T-helper 9 cell (primary cell): ENCODE measurements at regions not wholly inside any gene's neighbourhood (a gene's known extent, or its start where the extent isn't known, plus 50 kb on each side); places are given as distances from the start of the nearest gene placed in this dataset.

Experiments
- DNase-seq: peaks from one replicate; pipeline ENCODE4 v3.0.0-alpha.2; 2020

DNA sequence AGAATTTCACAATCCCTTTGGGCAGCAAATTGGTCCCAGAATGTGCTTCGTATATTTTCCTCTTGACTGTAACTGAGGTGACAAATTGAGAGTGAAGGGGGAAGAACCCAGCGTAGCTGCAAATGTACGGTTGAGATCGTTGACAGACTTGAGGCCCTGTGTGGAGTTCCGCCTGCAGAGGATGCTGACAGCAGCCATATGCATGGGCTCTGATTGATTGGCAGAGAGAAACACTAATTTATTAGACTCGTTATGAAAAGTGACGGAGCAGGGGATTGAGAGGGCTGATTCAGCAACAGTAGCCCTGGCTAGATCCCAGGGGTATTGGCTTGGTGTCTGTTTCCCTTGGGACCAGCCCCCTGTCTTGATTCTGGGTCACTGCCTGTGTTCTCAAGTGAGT lies 930.1 kb upstream of the EEF2KMT start:
- no peak for DNase-seq

DNA sequence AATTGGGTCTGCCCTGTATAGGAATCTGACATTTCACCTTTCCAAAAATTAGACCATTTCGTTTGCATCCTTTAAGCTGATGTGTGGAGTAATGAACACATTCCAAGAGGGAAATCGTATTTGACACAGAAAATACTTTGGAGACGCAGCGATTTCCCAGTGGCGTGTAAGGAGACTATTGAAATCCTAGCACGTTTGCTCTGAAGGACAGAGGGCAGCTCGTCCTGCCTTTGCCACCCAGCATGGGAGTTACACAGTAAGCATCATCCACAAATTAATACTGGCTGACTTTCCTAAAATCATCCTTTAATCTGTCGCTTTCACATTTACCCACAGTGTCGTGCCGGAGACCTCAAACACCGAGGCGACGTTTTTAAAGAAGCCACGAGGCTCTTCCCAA lies 925.9 kb upstream of the EEF2KMT start:
- DNase-seq = no peak

GRCh38 chr16:6021276-6021943 lies 923.8 kb upstream of the EEF2KMT start:
- DNase-seq = no peak

DNA sequence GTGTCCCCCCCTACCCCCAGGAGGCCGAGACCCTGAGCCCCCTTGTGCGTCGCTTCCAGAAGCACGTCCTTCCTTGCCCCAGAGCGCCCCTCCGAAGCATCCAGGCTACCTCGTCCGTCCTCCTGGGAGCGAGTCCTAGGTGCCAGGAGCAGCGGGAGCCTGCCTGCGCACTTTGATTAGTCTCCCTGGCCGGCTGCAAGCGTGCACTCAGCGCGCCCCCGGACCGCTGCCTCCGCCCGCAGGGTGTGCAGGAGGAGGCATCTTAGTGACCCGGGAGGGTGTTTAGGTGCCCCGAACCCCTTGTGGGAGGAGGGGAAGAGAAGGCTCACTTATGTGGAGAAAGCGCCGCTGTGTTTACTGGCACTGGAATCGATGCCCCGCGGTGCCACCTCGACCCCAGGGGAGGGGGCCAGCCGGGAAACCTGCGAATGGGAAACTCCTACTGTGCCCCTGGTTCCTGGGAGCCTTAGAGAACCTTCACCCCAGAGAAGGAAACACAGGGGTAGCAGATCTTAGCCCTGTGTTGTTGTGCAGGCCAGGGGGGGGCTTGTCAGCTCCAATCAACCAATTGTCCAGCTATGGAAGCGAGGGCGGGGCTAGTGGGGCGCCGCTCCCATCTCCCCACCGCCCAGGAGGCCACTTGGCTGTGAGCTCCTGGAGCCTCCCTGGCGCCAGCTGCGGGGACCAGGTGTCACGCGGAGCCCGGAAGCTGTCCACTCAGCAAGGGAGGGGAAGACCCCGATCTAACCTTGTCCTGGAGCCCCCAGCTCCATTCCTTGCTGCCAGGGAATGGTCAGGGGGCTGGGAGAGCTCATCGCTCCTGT lies 922.8 kb upstream of the EEF2KMT start:
- DNase-seq = no peak

DNA sequence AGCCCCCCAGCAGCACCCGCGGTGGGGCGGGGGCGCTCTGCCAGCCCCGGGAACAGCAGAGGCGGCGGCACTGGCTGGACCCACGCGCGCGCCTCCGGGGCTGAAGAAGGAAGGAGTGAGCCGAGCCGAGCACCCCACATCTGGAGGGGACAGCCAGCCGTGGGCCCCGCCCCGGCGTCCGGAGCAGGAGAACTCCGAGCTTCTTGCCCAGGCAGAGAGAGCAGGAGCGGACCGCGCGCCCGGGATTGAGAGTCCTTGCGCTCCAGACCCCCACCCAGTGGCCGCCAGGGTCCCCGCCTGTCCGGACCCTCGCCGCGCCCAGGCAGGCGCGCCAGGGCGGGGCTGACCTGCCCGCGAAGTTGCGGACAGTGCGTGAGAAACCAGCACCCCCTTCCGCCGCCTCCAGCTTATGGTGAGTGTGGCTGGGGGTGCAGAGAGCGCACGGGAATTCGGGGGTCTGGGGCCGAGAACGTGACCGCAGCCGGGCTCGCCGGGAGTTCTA lies 921.9 kb upstream of the EEF2KMT start:
- DNase-seq = no peak

- DNase-seq = no peak
These were observed 921.4 kb upstream of the EEF2KMT start for GRCh38 chr16:6018848-6019489.

DNA sequence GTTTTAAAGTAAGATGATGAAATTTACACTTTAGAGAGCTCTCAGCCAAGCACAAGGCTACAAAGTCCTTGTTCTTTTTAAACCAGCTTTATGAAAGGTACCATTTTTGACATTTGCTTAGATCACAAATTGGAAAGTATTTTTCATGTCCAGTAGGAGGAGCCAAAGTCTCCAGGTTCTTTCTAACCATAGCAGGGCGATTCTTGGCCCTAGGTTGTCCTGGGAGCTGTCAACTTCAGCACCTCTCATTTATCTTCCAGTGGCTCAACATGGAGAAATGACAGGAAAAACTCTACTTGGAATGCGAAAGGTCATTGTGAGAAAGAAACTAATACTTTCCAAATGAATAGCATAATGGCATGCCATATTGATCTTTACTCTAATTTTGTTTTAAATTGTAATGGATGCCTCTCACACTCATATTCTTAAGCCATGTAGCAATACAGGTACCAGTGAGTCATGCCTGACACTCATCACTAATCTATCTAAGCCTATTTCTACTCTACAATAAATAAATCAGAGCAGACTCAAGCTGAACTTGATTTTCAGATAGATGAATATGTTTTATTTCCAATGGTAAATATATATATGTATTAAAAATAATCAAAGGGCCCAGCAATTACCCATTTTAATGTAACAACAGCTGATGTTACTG lies 919.1 kb upstream of the EEF2KMT start:
- no peak for DNase-seq

DNA sequence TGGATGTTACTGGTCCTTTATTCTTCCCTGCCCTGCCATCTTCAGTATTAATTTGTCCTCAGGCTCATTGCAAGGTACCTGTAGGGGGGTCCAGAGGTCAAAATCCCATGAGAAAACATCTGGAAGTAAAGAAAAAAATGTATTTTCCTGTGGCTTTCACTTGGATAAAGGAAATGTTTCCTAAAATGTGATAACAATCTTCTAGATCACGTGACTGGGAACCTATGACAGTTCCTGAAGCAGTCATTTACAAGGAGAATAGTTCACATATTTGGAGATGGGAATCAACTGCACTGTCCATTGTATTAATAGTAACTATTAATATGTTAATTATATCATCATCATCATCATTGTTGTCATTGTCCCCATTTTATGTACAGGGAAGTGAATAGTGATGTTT lies 915.1 kb upstream of the EEF2KMT start:
- no peak for DNase-seq

DNA sequence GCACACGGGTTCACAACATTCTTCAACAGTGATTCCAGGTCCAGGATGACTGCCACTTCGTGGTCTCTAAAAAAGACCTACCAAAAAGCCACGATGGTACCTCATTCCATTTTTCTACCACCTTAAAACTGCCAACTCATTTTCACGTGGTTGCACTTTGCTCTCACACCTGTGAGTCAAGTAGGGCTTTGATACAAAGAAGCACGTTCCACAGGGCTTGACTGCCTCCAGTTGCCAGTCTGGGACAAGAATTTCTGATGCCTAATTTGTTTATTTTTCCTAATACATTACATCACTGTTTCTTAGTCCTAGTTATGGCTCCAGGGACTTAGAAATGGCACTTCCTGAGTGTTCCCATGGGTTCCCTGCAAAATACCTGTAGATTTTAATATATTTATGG lies 911.6 kb upstream of the EEF2KMT start:
- no peak for DNase-seq

DNA sequence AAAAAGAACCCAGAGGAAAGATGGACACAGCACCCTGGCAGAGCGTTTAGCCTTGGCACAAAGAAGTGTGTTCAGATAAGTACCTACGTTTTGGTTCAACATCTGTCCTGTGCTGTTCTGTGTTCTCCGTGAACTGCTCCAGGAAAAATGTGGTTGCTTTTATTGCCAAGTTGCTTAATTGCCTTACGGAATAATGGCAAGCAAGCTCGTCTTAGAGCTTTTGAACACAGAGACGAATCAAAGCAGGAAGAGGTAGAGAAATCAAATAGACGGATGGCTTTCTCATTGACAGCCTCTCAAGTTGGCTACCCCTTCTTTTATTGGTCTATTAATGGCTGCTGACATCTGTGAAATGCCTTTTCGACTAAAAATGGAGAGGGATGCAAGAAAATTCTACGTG lies 911.1 kb upstream of the EEF2KMT start:
- no peak for DNase-seq

- no peak for DNase-seq
These were observed 895.8 kb upstream of the EEF2KMT start for GRCh38 chr16:5993356-5993755.

DNA sequence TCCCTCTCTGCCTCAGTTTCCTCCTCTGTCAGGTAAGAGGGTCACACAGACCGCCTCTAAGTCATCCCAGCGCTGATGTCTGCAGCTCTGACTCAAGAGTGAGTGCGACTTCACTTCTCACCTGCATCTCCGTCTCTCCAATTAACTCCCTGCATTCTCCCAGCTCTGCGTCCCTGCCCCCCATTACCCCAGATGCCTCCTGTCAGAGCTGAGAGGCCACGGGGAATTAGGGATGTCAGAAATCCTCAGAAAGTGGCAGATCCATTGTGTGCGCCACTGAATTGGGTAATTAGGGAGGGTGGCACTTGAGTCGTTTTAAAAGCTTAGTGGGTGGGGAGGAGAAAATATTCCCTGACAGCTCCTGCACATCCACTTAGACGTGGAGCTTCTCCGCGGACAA lies 885.4 kb upstream of the EEF2KMT start:
- DNase-seq = no peak

GRCh38 chr16:5979905-5980550 lies 882.4 kb upstream of the EEF2KMT start:
- no peak for DNase-seq

GRCh38 chr16:5977329-5977728 lies 879.7 kb upstream of the EEF2KMT start:
- no peak for DNase-seq

DNA sequence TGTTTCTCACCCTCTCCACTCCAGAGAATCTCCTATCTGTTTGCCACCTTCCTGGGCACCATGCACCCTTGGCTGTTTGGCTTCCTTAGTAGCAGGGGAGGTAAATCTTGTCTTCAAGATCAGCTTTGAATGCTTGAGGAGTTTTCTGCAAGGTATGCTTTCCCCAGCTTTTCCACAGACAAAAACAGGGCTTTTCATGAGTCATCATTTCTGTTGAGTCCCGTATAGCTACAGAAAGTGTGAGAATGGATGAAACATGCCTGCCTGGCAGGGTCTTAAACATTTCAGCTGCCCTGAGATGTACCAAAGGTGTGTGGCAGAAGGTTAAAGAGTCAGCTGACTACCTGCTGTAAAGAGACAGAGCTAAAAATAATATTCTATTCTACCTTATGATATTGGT lies 875.2 kb upstream of the EEF2KMT start:
- no peak for DNase-seq

GRCh38 chr16:5971924-5972323 lies 874.3 kb upstream of the EEF2KMT start:
- no peak for DNase-seq

- DNase-seq = no peak
These were observed 873.5 kb upstream of the EEF2KMT start for GRCh38 chr16:5971106-5971505.

DNA sequence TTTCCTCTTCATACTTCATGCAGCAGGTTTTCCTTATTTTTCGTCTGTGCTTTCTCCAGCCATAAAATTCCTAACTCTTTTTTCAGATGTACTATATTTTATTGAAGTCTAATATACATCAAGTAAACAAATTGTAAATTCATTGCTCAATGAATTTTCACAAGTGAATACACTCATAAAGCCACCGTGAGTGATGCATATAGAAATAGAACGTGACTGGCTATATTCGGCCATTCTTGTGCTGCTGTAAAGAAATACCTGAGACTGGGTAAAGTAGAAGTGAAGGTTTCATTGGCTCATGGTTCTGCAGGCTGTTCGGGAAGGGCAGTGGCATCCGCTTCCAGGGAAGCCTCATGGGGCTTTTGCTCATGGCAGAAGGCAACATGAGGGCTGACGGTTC lies 868.4 kb upstream of the EEF2KMT start:
- no peak for DNase-seq

DNA sequence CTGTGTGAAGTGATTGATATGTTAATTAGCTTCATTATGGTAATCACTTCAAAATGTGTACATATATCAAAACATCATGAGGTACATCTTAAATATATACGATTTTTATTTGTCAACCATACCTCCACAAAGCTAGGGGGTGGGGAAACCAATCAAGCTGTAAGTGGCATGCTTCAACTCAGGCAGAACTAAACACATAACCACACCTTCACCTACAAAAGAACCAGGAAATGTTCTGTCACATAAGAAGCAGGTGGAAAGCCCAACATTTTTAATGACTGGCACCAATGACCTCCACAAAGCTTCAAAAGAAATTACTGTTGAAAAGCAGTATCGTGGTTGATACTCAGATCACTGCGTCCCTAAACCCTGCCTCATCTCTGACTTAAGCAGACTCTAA lies 867.7 kb upstream of the EEF2KMT start:
- DNase-seq = no peak

GRCh38 chr16:5951486-5951885 lies 853.9 kb upstream of the EEF2KMT start:
- no peak for DNase-seq

- no peak for DNase-seq
These were observed 847.4 kb upstream of the EEF2KMT start for GRCh38 chr16:5944971-5945370.

DNA sequence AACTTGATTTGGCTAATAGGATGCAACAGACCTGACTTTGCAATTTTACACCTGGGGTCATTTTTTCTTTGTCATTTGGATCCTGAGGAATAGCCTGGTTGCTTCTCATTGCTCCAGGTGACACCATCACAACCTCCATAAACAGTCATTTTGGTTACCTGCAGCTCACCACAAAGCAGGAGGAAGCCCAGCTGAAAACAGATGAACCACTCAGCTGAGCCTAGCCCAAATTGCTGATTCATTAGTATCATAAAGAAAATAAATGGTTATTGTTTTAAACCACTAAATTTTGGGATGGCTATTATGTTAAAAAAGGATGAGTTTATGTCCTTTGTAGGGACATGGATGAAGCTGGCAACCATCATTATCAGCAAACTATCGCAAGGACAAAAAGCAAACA lies 841.0 kb upstream of the EEF2KMT start:
- DNase-seq = no peak

- DNase-seq = no peak
These were observed 835.3 kb upstream of the EEF2KMT start for GRCh38 chr16:5932906-5933305.
